Sigmoid colon (tissue), 6 donors: ENCODE measurements at regions not wholly inside any gene's neighbourhood (a gene's known extent, or its start where the extent isn't known, plus 50 kb on each side); places are given as distances from the start of the nearest gene placed in this dataset.

Source experiments
- DNase-seq: peaks from one replicate; pipeline ENCODE4 v3.0.0-alpha.2; 2019
- H3K27ac ChIP-seq, 4 donors: fragments of 200-600 bp; sonication (generic); one replicate each; pipeline ENCODE4 v1.5.1; 2016 to 2019; ENCODE audit warnings: mild to moderate bottlenecking in 1 of 4
- H3K27me3 ChIP-seq, 3 donors: fragments of 200-600 bp; sonication (generic); one replicate each; pipeline ENCODE4 v1.5.1; 2019; ENCODE audit warnings: mild to moderate bottlenecking in 1 of 3
- H3K36me3 ChIP-seq, 4 donors: fragments of 200-600 bp; sonication (generic); one replicate each; pipeline ENCODE4 v1.5.1; 2016 to 2019
- H3K4me1 ChIP-seq, 4 donors: fragments of 200-600 bp; sonication (generic); one replicate each; pipeline ENCODE4 v1.5.1; 2017 to 2019
- H3K4me3 ChIP-seq, 4 donors: fragments of 200-600 bp; sonication (generic); one replicate each; pipeline ENCODE4 v1.5.1; 2017 to 2019; ENCODE audit warnings: mild to moderate bottlenecking in 2 of 4, moderate library complexity in 1 of 4
- H3K9me3 ChIP-seq, 4 donors: fragments of 200-600 bp in 3 of 4; sonication (generic) in 3 of 4; one replicate each; pipeline versions ENCODE4 v1.5.1 to v1.6.1; 2013 to 2019
- EP300 ChIP-seq, 4 donors: sonication (generic); formaldehyde crosslinking; IDR thresholded peaks; one replicate each; pipeline ENCODE4 v1.6.1; 2017; ENCODE audit warnings: antibody characterized with exemption in 4 of 4
- POLR2A ChIP-seq, 2 donors: fragments of 450-650 bp; IDR thresholded peaks; one replicate each; pipeline ENCODE4 v1.6.1; 2016; ENCODE audit warnings: antibody characterized with exemption in 2 of 2, mild to moderate bottlenecking in 2 of 2, moderate library complexity in 2 of 2
- POLR2AphosphoS5 ChIP-seq, 4 donors: sonication (generic); formaldehyde crosslinking; IDR thresholded peaks; one replicate each; pipeline ENCODE4 v1.6.1; 2017; ENCODE audit warnings: antibody characterized with exemption in 4 of 4
- WGBS, 2 donors: extraction: QIAGEN DNeasy Blood & Tissue Kit; methylation state at CpG; one replicate each; pipeline ENCODE4 v1.1.7; 2013; 5-methylcytosine and 5-hydroxymethylcytosine counted together
- intact Hi-C: fragments of 100-400 bp; cut with DNase I; formaldehyde crosslinking; loops from one replicate; pipeline ENCODE4 v1.15.1; 2023
- TF ChIP-seq, protein P1 (sequence below), 4 experiments: fragments of 450-650 bp in 3 of 4; fragments of 200-600 bp in 1 of 4; IDR thresholded peaks; one replicate each; pipeline ENCODE4 v1.5.1; 2016 to 2019; ENCODE audit warnings: antibody characterized with exemption in 4 of 4, mild to moderate bottlenecking in 3 of 4, moderate library complexity in 2 of 4
- donor health status: healthy with polysubstance abuse.
- donor health status: healthy.

DNA sequence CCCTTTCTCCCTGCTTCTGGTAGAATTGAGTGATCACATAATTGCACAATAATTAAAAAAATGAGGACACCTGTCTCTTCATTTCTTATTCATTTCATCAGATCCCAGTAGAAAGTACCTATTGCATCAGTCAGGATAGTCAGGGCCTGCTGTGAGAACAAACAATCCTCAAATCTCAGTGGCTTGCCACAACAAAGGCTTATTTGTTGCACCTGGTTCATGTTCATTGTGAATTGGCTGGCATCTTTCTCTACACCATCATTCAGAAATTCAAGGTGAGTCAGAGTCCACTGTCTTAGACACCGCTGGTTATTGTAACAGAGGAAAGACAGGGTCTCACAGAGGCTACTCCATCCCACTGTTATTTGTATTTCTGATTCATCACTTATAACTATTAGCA is 409.8 kb downstream of the STIM2 start:
- Histone ChIP-seq H3K4me1 (no peaks in the 10 kb centered on the region), H3K4me3 (no peak overlapping the region), H3K36me3 (no peaks in the 10 kb centered on the region), H3K9me3 (no peaks in the 10 kb centered on the region), H3K27ac (no peak overlapping the region), H3K27me3 (no peaks in the 10 kb centered on the region)
- TF ChIP-seq EP300 (IDR thresholded peaks at IDR 0.05) (no peak), POLR2AphosphoS5 (IDR thresholded peaks at IDR 0.05) (no peak), POLR2A (IDR thresholded peaks at IDR 0.05) (no peak)
- TF ChIP-seq, protein P1, sequence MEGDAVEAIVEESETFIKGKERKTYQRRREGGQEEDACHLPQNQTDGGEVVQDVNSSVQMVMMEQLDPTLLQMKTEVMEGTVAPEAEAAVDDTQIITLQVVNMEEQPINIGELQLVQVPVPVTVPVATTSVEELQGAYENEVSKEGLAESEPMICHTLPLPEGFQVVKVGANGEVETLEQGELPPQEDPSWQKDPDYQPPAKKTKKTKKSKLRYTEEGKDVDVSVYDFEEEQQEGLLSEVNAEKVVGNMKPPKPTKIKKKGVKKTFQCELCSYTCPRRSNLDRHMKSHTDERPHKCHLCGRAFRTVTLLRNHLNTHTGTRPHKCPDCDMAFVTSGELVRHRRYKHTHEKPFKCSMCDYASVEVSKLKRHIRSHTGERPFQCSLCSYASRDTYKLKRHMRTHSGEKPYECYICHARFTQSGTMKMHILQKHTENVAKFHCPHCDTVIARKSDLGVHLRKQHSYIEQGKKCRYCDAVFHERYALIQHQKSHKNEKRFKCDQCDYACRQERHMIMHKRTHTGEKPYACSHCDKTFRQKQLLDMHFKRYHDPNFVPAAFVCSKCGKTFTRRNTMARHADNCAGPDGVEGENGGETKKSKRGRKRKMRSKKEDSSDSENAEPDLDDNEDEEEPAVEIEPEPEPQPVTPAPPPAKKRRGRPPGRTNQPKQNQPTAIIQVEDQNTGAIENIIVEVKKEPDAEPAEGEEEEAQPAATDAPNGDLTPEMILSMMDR (IDR thresholded peaks at IDR 0.05) = no peak
- WGBS, 2 donors = 85 to 93% methylated on average over 1 of the region's 1 CpG
- intact Hi-C loops = no loop called here
- DNase-seq = no peak

DNA sequence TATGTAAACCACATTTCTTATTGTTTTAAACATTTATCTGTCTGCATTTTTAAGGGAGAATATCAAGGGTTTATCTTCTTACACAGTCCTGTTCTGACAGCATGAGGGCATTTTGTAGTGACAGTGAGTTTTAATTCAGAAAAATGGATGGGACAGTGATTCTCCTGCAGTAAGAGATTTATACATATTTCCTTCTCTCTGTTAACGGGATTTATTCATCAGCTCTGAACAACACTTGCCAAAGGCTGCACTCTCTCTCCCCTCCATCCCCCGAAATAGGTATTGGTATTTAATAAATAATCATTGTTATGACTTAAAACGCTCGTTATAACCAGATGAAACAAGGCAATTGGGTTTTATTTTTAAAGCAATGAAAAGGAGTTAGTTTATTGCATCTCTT is 410.9 kb downstream of the STIM2 start:
- H3K4me3 ChIP-seq = no peak overlapping the region
- DNase-seq = no peak
- no peaks in the 10 kb centered on the region for H3K9me3 ChIP-seq
- 77 to 78% methylated on average over 4 of the region's 4 CpGs for WGBS, 2 donors
- intact Hi-C loops = no loop called here
- H3K4me1 ChIP-seq = no peaks in the 10 kb centered on the region
- no peaks in the 10 kb centered on the region for H3K36me3 ChIP-seq
- H3K27me3 ChIP-seq = no peaks in the 10 kb centered on the region
- no peak overlapping the region for H3K27ac ChIP-seq
- TF ChIP-seq EP300 (IDR thresholded peaks at IDR 0.05) (no peak), POLR2AphosphoS5 (IDR thresholded peaks at IDR 0.05) (no peak)

GRCh38 chr4:27272217-27272616 is 411.6 kb downstream of the STIM2 start:
- Histone ChIP-seq H3K36me3 (no peaks in the 10 kb centered on the region), H3K27me3 (no peaks in the 10 kb centered on the region), H3K4me3 (no peak overlapping the region), H3K9me3 (no peaks in the 10 kb centered on the region), H3K4me1 (no peaks in the 10 kb centered on the region), H3K27ac (no peak overlapping the region)
- WGBS, 2 donors = 0 to 39% methylated on average over 1 of the region's 1 CpG
- no peak for DNase-seq
- TF ChIP-seq, protein P1 (IDR thresholded peaks at IDR 0.05) = no peak
- no peak for TF ChIP-seq POLR2AphosphoS5 (IDR thresholded peaks at IDR 0.05)
- no peak for TF ChIP-seq POLR2A (IDR thresholded peaks at IDR 0.05)
- no peak for TF ChIP-seq EP300 (IDR thresholded peaks at IDR 0.05)
- intact Hi-C loops = no loop called here

DNA sequence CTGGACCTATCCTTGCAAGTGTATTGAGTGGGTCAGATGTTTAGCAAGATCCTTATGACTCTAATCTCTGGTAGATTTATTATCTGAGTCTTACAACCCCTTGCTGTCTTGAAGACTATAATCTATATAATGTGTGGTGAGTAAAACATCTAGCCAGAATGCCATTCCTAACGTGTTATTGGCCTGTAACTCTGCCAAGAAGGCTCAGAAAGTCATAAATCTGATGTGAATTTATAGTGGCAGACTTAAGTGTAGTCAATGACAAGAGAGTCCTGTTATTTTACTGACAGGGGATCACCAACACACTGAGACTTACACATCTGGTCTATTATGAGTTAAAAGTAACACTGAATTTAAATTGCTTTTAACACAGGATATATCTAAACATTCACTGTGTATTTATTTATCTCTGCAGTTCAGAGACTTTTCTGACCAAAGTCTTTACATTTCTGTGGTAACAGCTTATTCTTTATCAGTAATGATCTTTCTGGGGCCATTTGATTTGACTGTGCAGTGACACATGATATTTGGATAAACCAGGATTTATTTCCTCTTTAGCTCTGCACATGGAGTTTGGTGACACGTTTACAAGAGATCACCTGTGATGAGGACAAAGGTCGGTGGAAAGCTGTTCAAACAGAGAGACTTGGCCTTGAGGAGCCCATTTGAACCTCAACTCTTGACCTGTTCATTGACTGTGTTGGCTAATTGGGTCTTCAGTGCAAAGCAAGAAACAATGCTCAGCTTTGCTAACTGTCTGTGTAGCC is 415.8 kb downstream of the STIM2 start:
- 7 to 38% methylated on average over 3 of the region's 3 CpGs for WGBS, 2 donors
- DNase-seq = no peak
- Histone ChIP-seq H3K27me3 (no peaks in the 10 kb centered on the region), H3K9me3 (no peaks in the 10 kb centered on the region), H3K4me1 (no peaks in the 10 kb centered on the region), H3K36me3 (no peaks in the 10 kb centered on the region), H3K4me3 (no peak overlapping the region), H3K27ac (no peak overlapping the region)
- TF ChIP-seq POLR2AphosphoS5 (IDR thresholded peaks at IDR 0.05) = no peak
- TF ChIP-seq, protein P1 (IDR thresholded peaks at IDR 0.05) = no peak
- no peak for TF ChIP-seq EP300 (IDR thresholded peaks at IDR 0.05)
- no peak for TF ChIP-seq POLR2A (IDR thresholded peaks at IDR 0.05)
- intact Hi-C loops = no loop called here

DNA sequence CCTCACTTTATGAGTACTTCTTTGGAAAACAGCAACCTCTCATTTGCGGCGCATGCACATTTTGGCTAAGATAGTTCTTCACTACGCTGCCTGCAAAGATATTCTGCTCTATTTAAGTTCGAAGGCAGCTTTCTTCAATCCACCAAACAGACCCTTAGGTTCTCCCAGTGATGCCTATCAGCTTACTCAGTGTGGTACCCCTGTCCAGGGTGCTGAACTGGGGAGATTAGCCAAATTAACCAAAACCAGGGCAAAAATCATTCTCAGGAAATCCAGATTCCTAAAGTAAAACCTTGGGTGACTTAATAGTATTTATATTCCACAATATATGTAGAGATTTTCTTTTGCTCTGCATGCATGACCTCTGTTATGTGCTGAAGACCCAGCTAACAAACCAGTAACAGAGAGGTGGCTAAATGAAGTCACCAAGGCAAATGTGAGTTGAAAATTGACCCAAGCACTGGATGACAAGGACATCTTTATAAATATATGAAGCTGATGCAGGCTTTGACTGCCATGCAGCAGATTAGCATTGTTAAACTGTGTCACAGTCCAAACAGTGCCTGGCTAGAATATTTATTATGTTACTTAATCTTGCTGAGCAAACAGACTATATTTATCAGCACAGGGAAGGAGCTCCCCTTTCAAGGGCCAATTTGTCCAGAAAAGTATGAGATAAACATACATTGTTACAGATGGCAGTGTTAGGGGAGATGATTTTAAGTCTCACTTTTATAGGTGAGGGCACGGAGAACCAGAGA is 418.2 kb downstream of the STIM2 start:
- 53 to 60% methylated on average over 5 of the region's 5 CpGs for WGBS, 2 donors
- TF ChIP-seq POLR2A (IDR thresholded peaks at IDR 0.05) (no peak), POLR2AphosphoS5 (IDR thresholded peaks at IDR 0.05) (no peak), EP300 (IDR thresholded peaks at IDR 0.05) (no peak)
- TF ChIP-seq, protein P1 (IDR thresholded peaks at IDR 0.05) = no peak
- intact Hi-C loops = no loop called here

More for the DNA sequence above, 418.2 kb downstream of the STIM2 start:
- Histone ChIP-seq H3K4me3 (no peak overlapping the region), H3K27me3 (no peaks in the 10 kb centered on the region), H3K36me3 (no peaks in the 10 kb centered on the region), H3K4me1 (no peaks in the 10 kb centered on the region), H3K27ac (no peak overlapping the region), H3K9me3 (peaks cover 0 to 3% (median 0%) of the 10 kb centered on the region in 4 donors)
- DNase-seq = no peak
